Progenitor cell of endocrine pancreas (in vitro differentiated cells): ENCODE measurements at regions not wholly inside any gene's neighbourhood (a gene's known extent, or its start where the extent isn't known, plus 50 kb on each side); places are given as distances from the start of the nearest gene placed in this dataset.

ENCODE experiments used
- DNase-seq: peaks from one replicate; pipeline ENCODE4 v3.0.0; 2021; ENCODE audit warnings: low spot score; ENCODE audit not compliant: unreplicated experiment
- H3K27ac Mint-ChIP-seq: 2 replicates; pipeline ENCODE4 v1.8.0; 2021; ENCODE audit warnings: mild to moderate bottlenecking, moderate library complexity, mixed read lengths
- H3K27me3 Mint-ChIP-seq: 2 replicates; pipeline ENCODE4 v1.8.0; 2021; ENCODE audit warnings: mixed read lengths
- H3K36me3 Mint-ChIP-seq: 2 replicates; pipeline ENCODE4 v1.8.0; 2022; ENCODE audit warnings: mixed read lengths; ENCODE audit not compliant: insufficient read depth
- H3K4me1 Mint-ChIP-seq: 2 replicates; pipeline ENCODE4 v1.8.0; 2021; ENCODE audit warnings: low read depth, mixed read lengths
- H3K4me3 Mint-ChIP-seq: 2 replicates; pipeline ENCODE4 v1.8.0; 2021; ENCODE audit warnings: low read depth, mild to moderate bottlenecking, moderate library complexity, mixed read lengths
- H3K9me3 Mint-ChIP-seq: 2 replicates; pipeline ENCODE4 v1.8.0; 2021; ENCODE audit warnings: low read depth, mixed read lengths
- TF ChIP-seq, protein P1 (sequence below): fragments of 200-600 bp; sonication (generic); IDR thresholded peaks from one replicate; pipeline ENCODE4 v1.5.0; 2021; ENCODE audit warnings: antibody characterized with exemption, mild to moderate bottlenecking; ENCODE audit not compliant: unreplicated experiment

DNA sequence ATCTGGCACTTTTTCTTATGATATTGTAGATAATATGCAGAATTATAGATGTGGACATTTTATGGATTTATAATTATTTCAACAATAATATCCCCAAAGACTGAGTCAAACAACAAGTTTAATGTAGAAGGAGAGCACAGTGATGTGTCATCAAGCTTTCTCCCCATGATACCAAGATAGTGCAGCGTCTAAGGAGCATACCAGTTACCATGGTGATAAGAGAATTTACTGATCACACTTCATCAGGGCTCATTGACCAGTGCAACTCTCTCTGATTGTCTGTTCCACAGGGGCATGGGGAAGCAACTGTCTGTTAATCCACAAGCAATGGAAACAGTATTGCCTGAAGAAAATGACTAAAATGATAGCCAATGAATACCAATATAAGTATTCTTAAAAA is 209.6 kb upstream of the DPYD start:
- Mint-ChIP-seq H3K9me3 (no peaks in the 10 kb centered on the region), H3K4me1 (peaks cover 19% of the 10 kb centered on the region), H3K27me3 (peaks cover 2% of the 10 kb centered on the region), H3K27ac (no peak overlapping the region), H3K4me3 (no peak overlapping the region), H3K36me3 (no peaks in the 10 kb centered on the region)
- TF ChIP-seq, protein P1, sequence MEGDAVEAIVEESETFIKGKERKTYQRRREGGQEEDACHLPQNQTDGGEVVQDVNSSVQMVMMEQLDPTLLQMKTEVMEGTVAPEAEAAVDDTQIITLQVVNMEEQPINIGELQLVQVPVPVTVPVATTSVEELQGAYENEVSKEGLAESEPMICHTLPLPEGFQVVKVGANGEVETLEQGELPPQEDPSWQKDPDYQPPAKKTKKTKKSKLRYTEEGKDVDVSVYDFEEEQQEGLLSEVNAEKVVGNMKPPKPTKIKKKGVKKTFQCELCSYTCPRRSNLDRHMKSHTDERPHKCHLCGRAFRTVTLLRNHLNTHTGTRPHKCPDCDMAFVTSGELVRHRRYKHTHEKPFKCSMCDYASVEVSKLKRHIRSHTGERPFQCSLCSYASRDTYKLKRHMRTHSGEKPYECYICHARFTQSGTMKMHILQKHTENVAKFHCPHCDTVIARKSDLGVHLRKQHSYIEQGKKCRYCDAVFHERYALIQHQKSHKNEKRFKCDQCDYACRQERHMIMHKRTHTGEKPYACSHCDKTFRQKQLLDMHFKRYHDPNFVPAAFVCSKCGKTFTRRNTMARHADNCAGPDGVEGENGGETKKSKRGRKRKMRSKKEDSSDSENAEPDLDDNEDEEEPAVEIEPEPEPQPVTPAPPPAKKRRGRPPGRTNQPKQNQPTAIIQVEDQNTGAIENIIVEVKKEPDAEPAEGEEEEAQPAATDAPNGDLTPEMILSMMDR: no peak
- no peak for DNase-seq

DNA sequence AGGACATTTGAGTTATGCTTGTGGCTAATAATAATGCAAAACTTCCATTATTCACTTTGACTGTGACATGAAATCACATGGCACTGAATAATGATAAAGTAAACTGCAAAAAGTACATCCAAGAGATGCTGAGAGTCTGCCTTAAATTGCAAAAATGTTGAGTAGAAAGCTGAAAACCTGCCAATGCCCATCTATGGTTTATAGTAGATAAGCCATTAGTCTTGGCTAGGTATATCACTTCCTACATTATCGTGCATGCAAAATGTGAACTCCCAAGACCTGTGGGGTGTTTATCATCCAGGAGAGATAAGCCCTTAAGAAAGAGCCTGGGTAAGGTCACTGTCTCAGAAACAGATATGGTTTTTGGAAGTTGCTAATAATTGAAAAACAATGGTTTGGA is 208.7 kb upstream of the DPYD start:
- Mint-ChIP-seq H3K4me3 (no peak overlapping the region), H3K4me1 (peaks cover 19% of the 10 kb centered on the region), H3K27ac (no peak overlapping the region), H3K36me3 (no peaks in the 10 kb centered on the region), H3K27me3 (peaks cover 2% of the 10 kb centered on the region), H3K9me3 (no peaks in the 10 kb centered on the region)
- DNase-seq: no peak
- TF ChIP-seq, protein P1: no peak

DNA sequence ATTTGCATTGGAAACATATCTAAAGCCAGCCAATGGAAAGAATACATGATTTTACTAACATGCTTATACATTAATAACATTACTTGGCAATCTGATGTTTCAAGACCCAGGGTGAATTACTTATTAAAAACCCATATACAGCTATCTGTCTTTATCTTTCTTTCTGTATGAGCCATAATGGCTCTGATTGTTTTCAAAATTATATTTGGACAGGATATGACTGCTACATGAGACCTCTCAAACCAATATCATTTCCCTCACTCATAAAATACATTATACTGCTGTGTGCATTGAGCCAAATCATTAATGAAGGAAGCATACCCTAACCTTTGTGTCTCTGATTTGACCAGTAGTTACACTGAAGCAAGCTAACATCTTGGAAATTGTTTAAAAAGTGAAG is 205.9 kb upstream of the DPYD start:
- Mint-ChIP-seq H3K27ac (no peak overlapping the region), H3K4me1 (peaks cover 8% of the 10 kb centered on the region), H3K27me3 (no peaks in the 10 kb centered on the region), H3K9me3 (no peaks in the 10 kb centered on the region), H3K36me3 (no peaks in the 10 kb centered on the region), H3K4me3 (no peak overlapping the region)
- DNase-seq: no peak
- TF ChIP-seq, protein P1: no peak

DNA sequence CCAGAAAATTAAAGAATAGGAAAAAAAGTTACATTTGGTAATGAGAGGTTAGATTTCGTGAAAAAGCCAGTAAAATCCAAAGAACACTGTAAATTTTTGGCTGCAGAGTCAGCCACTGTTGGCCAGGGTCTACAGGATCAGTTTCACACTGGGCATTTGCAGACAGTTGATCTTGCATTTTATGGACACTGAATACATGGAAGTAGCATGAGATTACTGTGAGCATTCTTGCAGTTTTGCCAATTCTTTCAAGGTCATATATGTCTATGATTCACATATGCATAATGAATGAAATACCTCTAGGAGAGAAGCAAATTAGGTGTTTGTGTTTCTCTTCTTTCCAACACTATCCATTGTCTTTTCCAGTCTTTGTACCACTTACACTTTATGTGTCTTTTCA is 200.8 kb upstream of the DPYD start:
- TF ChIP-seq, protein P1: no peak
- Mint-ChIP-seq H3K27me3 (no peaks in the 10 kb centered on the region), H3K4me3 (no peak overlapping the region), H3K4me1 (no peaks in the 10 kb centered on the region), H3K36me3 (no peaks in the 10 kb centered on the region), H3K9me3 (no peaks in the 10 kb centered on the region), H3K27ac (no peak overlapping the region)
- no peak for DNase-seq

DNA sequence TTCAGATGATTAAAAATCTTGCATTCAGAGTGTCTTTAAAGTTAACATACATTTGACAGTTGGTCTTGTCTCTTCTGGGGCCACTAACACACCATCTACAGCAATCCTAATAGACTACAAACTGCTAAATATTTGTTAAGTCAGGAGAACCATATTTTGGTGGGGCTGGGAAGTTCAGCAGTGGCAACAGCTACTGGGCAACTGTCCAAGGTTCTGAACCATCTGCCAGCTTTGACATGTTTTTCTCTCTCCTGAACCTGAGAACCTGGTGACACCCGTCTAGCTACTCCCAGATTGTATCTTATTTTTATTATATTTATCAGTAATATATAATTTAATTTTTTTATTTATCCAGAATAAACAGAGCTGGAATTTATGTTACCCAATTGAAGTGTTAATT is 199.0 kb upstream of the DPYD start:
- no peak overlapping the region for H3K27ac Mint-ChIP-seq
- no peaks in the 10 kb centered on the region for H3K4me1 Mint-ChIP-seq
- peak; percentile 11 for DNase-seq
- no peak overlapping the region for H3K4me3 Mint-ChIP-seq
- no peaks in the 10 kb centered on the region for H3K9me3 Mint-ChIP-seq
- H3K36me3 Mint-ChIP-seq: no peaks in the 10 kb centered on the region
- no peaks in the 10 kb centered on the region for H3K27me3 Mint-ChIP-seq
- TF ChIP-seq, protein P1: no peak
